ENCODE measurements at regions not wholly inside any gene's neighbourhood (a gene's known extent, or its start where the extent isn't known, plus 50 kb on each side); places are given as distances from the start of the nearest gene placed in this dataset.

GRCh38 chr12:47574252-47575021, 131.4 kb downstream of the RPAP3 start:
- Histone ChIP-seq H3K9ac (ENCODE audit: extremely low read depth, low read length, poor library complexity, severe bottlenecking) (no peak overlapping the region), H3K36me3 (ENCODE audit: control insufficient read depth, insufficient read depth, low read length) (no peaks in the 10 kb centered on the region), H3K4me1 (ENCODE audit: control insufficient read depth, insufficient read depth, low read length) (no peaks in the 10 kb centered on the region), H3K27ac (ENCODE audit: low read depth, low read length) (no peak overlapping the region), H3K4me3 (ENCODE audit: low read length) (no peak overlapping the region), H3K9me3 (ENCODE audit: control insufficient read depth, low read length) (no peaks in the 10 kb centered on the region), H3K27me3 (ENCODE audit: control insufficient read depth, insufficient read depth, low read length, poor library complexity, severe bottlenecking) (peaks cover 7% of the 10 kb centered on the region)
- TF ChIP-seq, protein P1, sequence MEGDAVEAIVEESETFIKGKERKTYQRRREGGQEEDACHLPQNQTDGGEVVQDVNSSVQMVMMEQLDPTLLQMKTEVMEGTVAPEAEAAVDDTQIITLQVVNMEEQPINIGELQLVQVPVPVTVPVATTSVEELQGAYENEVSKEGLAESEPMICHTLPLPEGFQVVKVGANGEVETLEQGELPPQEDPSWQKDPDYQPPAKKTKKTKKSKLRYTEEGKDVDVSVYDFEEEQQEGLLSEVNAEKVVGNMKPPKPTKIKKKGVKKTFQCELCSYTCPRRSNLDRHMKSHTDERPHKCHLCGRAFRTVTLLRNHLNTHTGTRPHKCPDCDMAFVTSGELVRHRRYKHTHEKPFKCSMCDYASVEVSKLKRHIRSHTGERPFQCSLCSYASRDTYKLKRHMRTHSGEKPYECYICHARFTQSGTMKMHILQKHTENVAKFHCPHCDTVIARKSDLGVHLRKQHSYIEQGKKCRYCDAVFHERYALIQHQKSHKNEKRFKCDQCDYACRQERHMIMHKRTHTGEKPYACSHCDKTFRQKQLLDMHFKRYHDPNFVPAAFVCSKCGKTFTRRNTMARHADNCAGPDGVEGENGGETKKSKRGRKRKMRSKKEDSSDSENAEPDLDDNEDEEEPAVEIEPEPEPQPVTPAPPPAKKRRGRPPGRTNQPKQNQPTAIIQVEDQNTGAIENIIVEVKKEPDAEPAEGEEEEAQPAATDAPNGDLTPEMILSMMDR (conservative IDR thresholded peaks at IDR 0.05): no peak
- Mint-ChIP-seq H3K4me1 (no peaks in the 10 kb centered on the region), H3K27me3 (ENCODE audit: insufficient read depth) (peaks cover 2% of the 10 kb centered on the region), H3K4me3 (no peak overlapping the region), H3K9me3 (no peaks in the 10 kb centered on the region), H3K36me3 (ENCODE audit: low read depth) (no peaks in the 10 kb centered on the region), H3K27ac (no peak overlapping the region)
- DNase-seq: no peak
- WGBS, 2 experiments (ENCODE audit: insufficient coverage in 1 of 2, insufficient read length in 1 of 2): 85% methylated on average over 1 of the region's 1 CpG; no CpG with 5 or more reads in 1 of the 2 experiments

GRCh38 chr12:47573146-47573659, 132.6 kb downstream of the RPAP3 start:
- H3K9me3 ChIP-seq (ENCODE audit: control insufficient read depth, low read length): no peaks in the 10 kb centered on the region
- Mint-ChIP-seq H3K4me1 (no peaks in the 10 kb centered on the region), H3K4me3 (no peak overlapping the region), H3K36me3 (ENCODE audit: low read depth) (no peaks in the 10 kb centered on the region), H3K27ac (no peak overlapping the region), H3K27me3 (ENCODE audit: insufficient read depth) (peaks cover 2% of the 10 kb centered on the region), H3K9me3 (no peaks in the 10 kb centered on the region)
- WGBS, 2 experiments (ENCODE audit: insufficient coverage in 1 of 2, insufficient read length in 1 of 2): 94 to 100% methylated on average over 1 of the region's 1 CpG
- H3K4me3 ChIP-seq (ENCODE audit: low read length): no peak overlapping the region
- H3K4me1 ChIP-seq (ENCODE audit: control insufficient read depth, insufficient read depth, low read length): no peaks in the 10 kb centered on the region
- H3K9ac ChIP-seq (ENCODE audit: extremely low read depth, low read length, poor library complexity, severe bottlenecking): no peak overlapping the region
- H3K27ac ChIP-seq (ENCODE audit: low read depth, low read length): no peak overlapping the region
- TF ChIP-seq, protein P1 (conservative IDR thresholded peaks at IDR 0.05): no peak
- peaks cover 7% of the 10 kb centered on the region for H3K27me3 ChIP-seq (ENCODE audit: control insufficient read depth, insufficient read depth, low read length, poor library complexity, severe bottlenecking)
- no peaks in the 10 kb centered on the region for H3K36me3 ChIP-seq (ENCODE audit: control insufficient read depth, insufficient read depth, low read length)
- DNase-seq: no peak

DNA sequence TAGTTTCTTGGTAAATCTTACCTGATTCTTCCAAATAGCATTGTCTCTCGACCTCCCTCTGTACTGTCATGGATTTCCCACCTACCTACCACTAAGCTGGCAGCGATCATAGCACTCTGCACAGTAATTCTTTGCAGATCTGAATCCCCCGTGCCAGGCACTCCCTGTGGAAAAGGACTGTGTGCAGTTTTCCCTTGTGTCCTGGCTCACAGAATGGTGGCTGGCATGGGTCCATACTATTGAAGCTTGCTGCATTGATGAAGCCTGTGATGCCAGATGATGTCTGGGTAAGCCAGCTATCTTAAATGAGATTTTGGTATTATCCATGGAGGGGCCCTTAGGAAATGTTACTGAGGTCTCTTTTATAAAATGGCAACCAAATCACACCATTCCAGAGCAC, 135.7 kb downstream of the RPAP3 start:
- H3K4me3 Mint-ChIP-seq: no peak overlapping the region
- no peak overlapping the region for H3K9ac ChIP-seq (ENCODE audit: extremely low read depth, low read length, poor library complexity, severe bottlenecking)
- TF ChIP-seq, protein P1 (conservative IDR thresholded peaks at IDR 0.05): no peak
- peaks cover 7% of the 10 kb centered on the region for H3K27me3 ChIP-seq (ENCODE audit: control insufficient read depth, insufficient read depth, low read length, poor library complexity, severe bottlenecking)
- peaks cover 2% of the 10 kb centered on the region for H3K27me3 Mint-ChIP-seq (ENCODE audit: insufficient read depth)
- WGBS, 2 experiments (ENCODE audit: insufficient coverage in 1 of 2, insufficient read length in 1 of 2): 87 to 89% methylated on average over 2 to 3 of the region's 3 CpGs
- no peaks in the 10 kb centered on the region for H3K4me1 Mint-ChIP-seq
- no peak overlapping the region for H3K27ac ChIP-seq (ENCODE audit: low read depth, low read length)
- no peaks in the 10 kb centered on the region for H3K9me3 Mint-ChIP-seq
- H3K4me3 ChIP-seq (ENCODE audit: low read length): no peak overlapping the region
- no peaks in the 10 kb centered on the region for H3K36me3 Mint-ChIP-seq (ENCODE audit: low read depth)
- DNase-seq: no peak
- no peaks in the 10 kb centered on the region for H3K4me1 ChIP-seq (ENCODE audit: control insufficient read depth, insufficient read depth, low read length)
- no peak overlapping the region for H3K27ac Mint-ChIP-seq
- no peaks in the 10 kb centered on the region for H3K36me3 ChIP-seq (ENCODE audit: control insufficient read depth, insufficient read depth, low read length)
- no peaks in the 10 kb centered on the region for H3K9me3 ChIP-seq (ENCODE audit: control insufficient read depth, low read length)

All from endodermal cell (in vitro differentiated cells).